ENCODE measurements at regions not wholly inside any gene's neighbourhood (a gene's known extent, or its start where the extent isn't known, plus 50 kb on each side); places are given as distances from the start of the nearest gene placed in this dataset.

GRCh38 chr12:92255741-92256140 is 110.1 kb upstream of the BTG1 start:
- no peak overlapping the region for H3K4me3 ChIP-seq
- no peaks in the 10 kb centered on the region for H3K9me3 ChIP-seq (ENCODE audit: low read depth)
- no peak overlapping the region for H2AFZ ChIP-seq (replicated peaks)
- H3K9ac ChIP-seq = no peak overlapping the region
- no peak for TF ChIP-seq EZH2phosphoT487 (IDR thresholded peaks at IDR 0.05)
- TF ChIP-seq EZH2 (IDR thresholded peaks at IDR 0.05) = no peak
- TF ChIP-seq CTCF (IDR thresholded peaks at IDR 0.05) = no peak
- no peak overlapping the region for H3K27ac Mint-ChIP-seq
- no peaks in the 10 kb centered on the region for H3K27me3 ChIP-seq
- H3K9me3 Mint-ChIP-seq = peaks cover 21% of the 10 kb centered on the region
- H4K20me1 ChIP-seq (ENCODE audit: low read depth) = no peaks in the 10 kb centered on the region
- no peaks in the 10 kb centered on the region for H3K36me3 Mint-ChIP-seq
- no peaks in the 10 kb centered on the region for H3K36me3 ChIP-seq
- H3K4me1 Mint-ChIP-seq = peaks cover 23% of the 10 kb centered on the region
- no peaks in the 10 kb centered on the region for H3K79me2 ChIP-seq (ENCODE audit: low read depth)
- no peak overlapping the region for H3K27ac ChIP-seq
- H3K4me3 Mint-ChIP-seq = peak overlapping the region; percentile 1
- H3K4me2 ChIP-seq = no peak overlapping the region
- no peak for DNase-seq (ENCODE audit: low spot score)
- no peaks in the 10 kb centered on the region for H3F3A ChIP-seq (ENCODE audit: low read depth)
- H3K27me3 Mint-ChIP-seq (ENCODE audit: insufficient read depth, low read depth) = peaks cover 35% of the 10 kb centered on the region
- no peaks in the 10 kb centered on the region for H3K4me1 ChIP-seq

- no peak overlapping the region for H3K27ac ChIP-seq
- no peak overlapping the region for H3K9ac ChIP-seq
- H3K36me3 Mint-ChIP-seq = no peaks in the 10 kb centered on the region
- no peaks in the 10 kb centered on the region for H3K79me2 ChIP-seq (ENCODE audit: low read depth)
- H3F3A ChIP-seq (ENCODE audit: low read depth) = no peaks in the 10 kb centered on the region
- no peaks in the 10 kb centered on the region for H3K4me1 ChIP-seq
- H4K20me1 ChIP-seq (ENCODE audit: low read depth) = no peaks in the 10 kb centered on the region
- H3K9me3 ChIP-seq (ENCODE audit: low read depth) = no peaks in the 10 kb centered on the region
- H3K36me3 ChIP-seq = no peaks in the 10 kb centered on the region
- H2AFZ ChIP-seq (replicated peaks) = no peak overlapping the region
- H3K9me3 Mint-ChIP-seq = peaks cover 33% of the 10 kb centered on the region
- no peak overlapping the region for H3K4me2 ChIP-seq
- H3K27me3 ChIP-seq = no peaks in the 10 kb centered on the region
- H3K4me1 Mint-ChIP-seq = peaks cover 23% of the 10 kb centered on the region
- H3K4me3 Mint-ChIP-seq = no peak overlapping the region
- TF ChIP-seq EZH2 (IDR thresholded peaks at IDR 0.05) (no peak), CTCF (IDR thresholded peaks at IDR 0.05) (no peak), EZH2phosphoT487 (IDR thresholded peaks at IDR 0.05) (no peak)
- peaks cover 26% of the 10 kb centered on the region for H3K27me3 Mint-ChIP-seq (ENCODE audit: insufficient read depth, low read depth)
- no peak overlapping the region for H3K27ac Mint-ChIP-seq
- no peak overlapping the region for H3K4me3 ChIP-seq
- DNase-seq (ENCODE audit: low spot score) = no peak
Measured at GRCh38 chr12:92253301-92253700, 107.7 kb upstream of the BTG1 start.

GRCh38 chr12:92248977-92249376 is 103.3 kb upstream of the BTG1 start:
- Histone ChIP-seq H3K4me3 (no peak overlapping the region), H3K9me3 (ENCODE audit: low read depth) (no peaks in the 10 kb centered on the region), H4K20me1 (ENCODE audit: low read depth) (no peaks in the 10 kb centered on the region), H3K36me3 (no peaks in the 10 kb centered on the region), H2AFZ (replicated peaks) (no peak overlapping the region), H3K9ac (no peak overlapping the region), H3F3A (ENCODE audit: low read depth) (no peaks in the 10 kb centered on the region), H3K79me2 (ENCODE audit: low read depth) (no peaks in the 10 kb centered on the region), H3K27me3 (no peaks in the 10 kb centered on the region), H3K27ac (no peak overlapping the region), H3K4me2 (no peak overlapping the region), H3K4me1 (no peaks in the 10 kb centered on the region)
- Mint-ChIP-seq H3K4me1 (peaks cover 5% of the 10 kb centered on the region), H3K36me3 (no peaks in the 10 kb centered on the region), H3K4me3 (no peak overlapping the region), H3K27me3 (ENCODE audit: insufficient read depth, low read depth) (peaks cover 8% of the 10 kb centered on the region), H3K9me3 (peaks cover 20% of the 10 kb centered on the region), H3K27ac (no peak overlapping the region)
- DNase-seq (ENCODE audit: low spot score) = no peak
- TF ChIP-seq EZH2phosphoT487 (IDR thresholded peaks at IDR 0.05) (no peak), EZH2 (IDR thresholded peaks at IDR 0.05) (no peak), CTCF (IDR thresholded peaks at IDR 0.05) (no peak)

Measured in neural progenitor cell (in vitro differentiated cells).